GM12872 (cell line): ENCODE measurements at regions not wholly inside any gene's neighbourhood (a gene's known extent, or its start where the extent isn't known, plus 50 kb on each side); places are given as distances from the start of the nearest gene placed in this dataset.

ENCODE experiments used
- CTCF ChIP-seq: IDR thresholded peaks from 3 replicates; pipeline ENCODE4 v1.5.1; 2011; ENCODE audit warnings: low read depth, mild to moderate bottlenecking, low read length, moderate library complexity; ENCODE audit not compliant: insufficient read depth

GRCh38 chr6:134814076-134814695 lies 135.7 kb downstream of the ALDH8A1 start:
- no peak for TF ChIP-seq CTCF

- no peak for TF ChIP-seq CTCF
These were observed 136.8 kb downstream of the ALDH8A1 start for GRCh38 chr6:134813146-134813545.

- TF ChIP-seq CTCF: no peak
These were observed 139.5 kb downstream of the ALDH8A1 start for GRCh38 chr6:134810402-134810801.

GRCh38 chr6:134809130-134809529 lies 140.8 kb downstream of the ALDH8A1 start:
- TF ChIP-seq CTCF: no peak

- TF ChIP-seq CTCF: no peak
These were observed 143.6 kb downstream of the ALDH8A1 start for GRCh38 chr6:134806180-134806798.

GRCh38 chr6:134805168-134805567 lies 144.7 kb downstream of the ALDH8A1 start:
- TF ChIP-seq CTCF: no peak

GRCh38 chr6:134802426-134803058 lies 147.4 kb downstream of the ALDH8A1 start:
- TF ChIP-seq CTCF: no peak
